Heart right ventricle (tissue), 16 donors: ENCODE measurements at regions not wholly inside any gene's neighbourhood (a gene's known extent, or its start where the extent isn't known, plus 50 kb on each side); places are given as distances from the start of the nearest gene placed in this dataset.

Experiments used
- ATAC-seq, 8 donors: fragments of 200-7000 bp; cut with Tn5 transposase; one replicate each; pipeline ENCODE4 v1.9.1; 2020; ENCODE audit warnings: mild to moderate bottlenecking in 8 of 8, moderate library complexity in 8 of 8, moderate number of reproducible peaks in 1 of 8
- DNase-seq, 2 donors: peaks; one replicate each; pipeline ENCODE4 v3.0.0-alpha.2; 2020
- H3K27ac ChIP-seq, 10 donors: fragments of 200-600 bp; sonication (generic) in 2 of 10; one replicate each; pipeline versions ENCODE4 v1.5.0 to v1.8.0; 2020 to 2022; ENCODE audit warnings: mild to moderate bottlenecking in 3 of 10
- H3K27me3 ChIP-seq, 7 donors: fragments of 200-600 bp; one replicate each; pipeline ENCODE4 v1.8.0; 2021 to 2022; ENCODE audit warnings: mild to moderate bottlenecking in 2 of 7
- H3K36me3 ChIP-seq, 9 donors: fragments of 200-600 bp; sonication (generic) in 1 of 9; one replicate each; pipeline versions ENCODE4 v1.5.0 to v1.8.0; 2020 to 2022; ENCODE audit warnings: mild to moderate bottlenecking in 2 of 9
- H3K4me1 ChIP-seq, 9 donors: fragments of 200-600 bp; sonication (generic) in 1 of 9; one replicate each; pipeline versions ENCODE4 v1.5.0 to v1.8.0; 2020 to 2022; ENCODE audit warnings: mild to moderate bottlenecking in 4 of 9
- H3K4me3 ChIP-seq, 10 donors: fragments of 200-600 bp; sonication (generic) in 2 of 10; one replicate each; pipeline versions ENCODE4 v1.5.0 to v1.8.0; 2020 to 2022; ENCODE audit warnings: mild to moderate bottlenecking in 7 of 10, moderate library complexity in 2 of 10
- H3K9me3 ChIP-seq, 11 donors: fragments of 200-600 bp in 10 of 11; sonication (generic) in 2 of 11; one replicate each; pipeline versions ENCODE4 v1.5.0 to v1.8.0; 2013 to 2022; ENCODE audit warnings: mild to moderate bottlenecking in 2 of 11, control low read depth in 1 of 11, moderate library complexity in 1 of 11
- WGBS, 2 donors: extraction: QIAGEN DNeasy Blood & Tissue Kit; methylation state at CpG; one replicate each; pipeline ENCODE4 v1.1.7; 2013; ENCODE audit warnings: inconsistent platforms in 1 of 2; 5-methylcytosine and 5-hydroxymethylcytosine counted together
- intact Hi-C, 10 donors: fragments of 100-400 bp; cut with DNase I; formaldehyde crosslinking; loops; one replicate each; pipeline versions ENCODE4 v1.11.1 to v1.14.2; 2022
- TF ChIP-seq, protein P1 (sequence below), 9 donors: fragments of 200-600 bp; sonication (generic) in 2 of 9; IDR thresholded peaks; one replicate each; pipeline versions ENCODE4 v1.5.0 to v1.8.0; 2021 to 2022; ENCODE audit warnings: antibody characterized with exemption in 9 of 9, mild to moderate bottlenecking in 5 of 9, moderate library complexity in 1 of 9
- donor health status: Arrhythmogenic right ventricular cardiomyopathy.
- donor health status: ischemic (EF 13 %, LVEDD 7.1; RV severe dilation, severe dysfunction).
- donor health status: healthy with polysubstance abuse.
- donor health status: DM: no; HTN: yes; CAD: no.
- donor health status: DM: no; HTN: no; CAD: no.
- donor health status: ischemic (EF 25% LVEDD 6.9; RV normal size, moderate dysfunction).
- donor health status: ischemic (EF 25% LVEDD 5.7; RV mildly dilated, moderate dysfunction).
- donor health status: healthy.
- donor health status: DM: yes; HTN: yes; CAD: no.
- donor health status: Ischemic cardiomyopathy.
- donor health status: ischemic (EF 35%, LVEDD 5.7; RV mildly dilated, moderate dysfunction).
- donor health status: nonischemic (EF 11% LVEDD 7.7; RV severe dilation, severe dysfunction).
- donor health status: DM: yes; HTN: yes; CAD: no.
- donor health status: PGD.
- donor health status: ischemic (EF 29% LVEDD 5.4; RV normal size, mild dysfunction).
- donor health status: nonischemic (EF 23%, LVEDD 6.1; RV moderate dilation, normal function).

DNA sequence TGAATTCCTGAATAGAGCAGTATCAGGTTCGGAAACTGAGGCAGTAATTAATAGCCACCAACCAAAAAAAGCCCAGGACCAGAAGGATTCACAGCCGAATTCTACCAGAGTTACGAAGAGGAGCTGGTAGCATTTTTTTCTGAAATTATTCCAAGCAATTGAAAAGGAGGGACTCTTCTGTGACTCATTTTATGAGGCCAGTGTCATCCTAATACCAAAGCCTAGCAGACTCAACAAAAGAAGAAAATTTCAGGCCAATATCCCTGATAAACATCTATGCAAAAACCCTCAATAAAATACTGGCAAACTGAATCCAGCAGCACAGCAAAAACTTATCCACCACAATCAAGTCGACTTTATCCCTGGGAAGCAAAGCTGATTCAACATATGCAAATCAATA, 202.3 kb upstream of the SLC16A7 start:
- Histone ChIP-seq H3K27ac (no peak overlapping the region), H3K27me3 (no peaks in the 10 kb centered on the region), H3K4me1 (no peaks in the 10 kb centered on the region), H3K9me3 (peaks cover 0 to 3% (median 0%) of the 10 kb centered on the region in 11 donors), H3K36me3 (no peaks in the 10 kb centered on the region), H3K4me3 (no peak overlapping the region)
- 84 to 90% methylated on average over 4 of the region's 4 CpGs for WGBS, 2 donors
- intact Hi-C loops: no loop called here
- no peak for ATAC-seq
- no peak for DNase-seq
- TF ChIP-seq, protein P1, sequence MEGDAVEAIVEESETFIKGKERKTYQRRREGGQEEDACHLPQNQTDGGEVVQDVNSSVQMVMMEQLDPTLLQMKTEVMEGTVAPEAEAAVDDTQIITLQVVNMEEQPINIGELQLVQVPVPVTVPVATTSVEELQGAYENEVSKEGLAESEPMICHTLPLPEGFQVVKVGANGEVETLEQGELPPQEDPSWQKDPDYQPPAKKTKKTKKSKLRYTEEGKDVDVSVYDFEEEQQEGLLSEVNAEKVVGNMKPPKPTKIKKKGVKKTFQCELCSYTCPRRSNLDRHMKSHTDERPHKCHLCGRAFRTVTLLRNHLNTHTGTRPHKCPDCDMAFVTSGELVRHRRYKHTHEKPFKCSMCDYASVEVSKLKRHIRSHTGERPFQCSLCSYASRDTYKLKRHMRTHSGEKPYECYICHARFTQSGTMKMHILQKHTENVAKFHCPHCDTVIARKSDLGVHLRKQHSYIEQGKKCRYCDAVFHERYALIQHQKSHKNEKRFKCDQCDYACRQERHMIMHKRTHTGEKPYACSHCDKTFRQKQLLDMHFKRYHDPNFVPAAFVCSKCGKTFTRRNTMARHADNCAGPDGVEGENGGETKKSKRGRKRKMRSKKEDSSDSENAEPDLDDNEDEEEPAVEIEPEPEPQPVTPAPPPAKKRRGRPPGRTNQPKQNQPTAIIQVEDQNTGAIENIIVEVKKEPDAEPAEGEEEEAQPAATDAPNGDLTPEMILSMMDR (IDR thresholded peaks at IDR 0.05): no peak

DNA sequence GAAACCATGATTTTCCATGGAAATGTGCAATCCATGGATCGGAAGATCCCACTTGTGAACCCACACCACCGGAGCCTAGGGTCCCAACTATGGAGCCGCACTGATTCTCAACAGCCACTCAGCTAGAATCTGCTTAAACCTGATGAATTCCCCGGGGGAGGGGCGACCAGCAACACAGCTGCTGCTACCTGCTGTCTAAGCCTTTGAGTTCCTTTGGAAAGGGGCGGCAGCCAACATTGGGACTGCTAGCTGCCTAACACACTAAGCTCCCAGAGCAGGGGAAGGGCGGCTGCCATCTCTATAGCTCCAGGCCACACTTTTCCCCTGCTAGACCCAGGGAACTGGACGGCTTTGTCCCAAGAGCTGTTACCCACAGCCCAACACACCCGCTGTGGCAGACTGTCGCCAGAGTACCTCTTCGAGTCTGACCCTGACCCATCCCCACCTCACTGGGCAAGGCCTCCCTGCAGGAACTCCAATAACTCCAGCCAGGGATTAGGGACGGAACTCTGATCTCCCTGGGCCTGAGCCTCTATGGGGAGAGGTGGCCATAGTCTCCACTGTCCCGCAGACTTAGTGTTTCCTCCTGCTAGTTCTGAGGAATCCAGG, 205.8 kb upstream of the SLC16A7 start:
- no peak for ATAC-seq
- WGBS, 2 donors: 92 to 96% methylated on average over 13 of the region's 13 CpGs
- intact Hi-C loops: no loop called here
- DNase-seq: no peak
- Histone ChIP-seq H3K36me3 (no peaks in the 10 kb centered on the region), H3K27me3 (no peaks in the 10 kb centered on the region), H3K4me1 (no peaks in the 10 kb centered on the region), H3K9me3 (peaks cover 0 to 3% (median 0%) of the 10 kb centered on the region in 11 donors), H3K4me3 (no peak overlapping the region), H3K27ac (no peak overlapping the region)
- TF ChIP-seq, protein P1 (IDR thresholded peaks at IDR 0.05): no peak

DNA sequence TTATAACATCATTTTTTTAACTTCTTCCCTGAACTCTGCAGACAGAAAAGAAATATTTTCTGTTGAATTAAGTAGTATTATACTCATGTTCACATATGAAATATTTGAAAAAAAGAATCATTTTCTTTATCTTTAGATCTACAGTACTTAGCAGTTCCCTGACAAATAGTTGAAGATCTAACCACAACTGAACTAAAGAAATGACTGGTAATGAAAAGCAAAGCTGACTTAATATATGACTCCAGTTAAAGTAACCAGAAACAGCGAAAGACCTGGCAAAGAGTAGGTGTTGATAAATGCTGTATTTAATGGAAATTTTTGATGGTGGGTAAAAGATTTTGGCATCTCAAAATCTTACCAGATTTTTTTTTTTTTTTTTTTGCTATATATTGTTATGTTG, 207.1 kb upstream of the SLC16A7 start:
- H3K27ac ChIP-seq: no peak overlapping the region
- DNase-seq (no peak), ATAC-seq (no peak)
- 91 to 92% methylated on average over 1 of the region's 1 CpG for WGBS, 2 donors
- no peaks in the 10 kb centered on the region for H3K9me3 ChIP-seq
- H3K4me3 ChIP-seq: no peak overlapping the region
- intact Hi-C loops: no loop called here
- no peaks in the 10 kb centered on the region for H3K27me3 ChIP-seq
- no peaks in the 10 kb centered on the region for H3K4me1 ChIP-seq
- TF ChIP-seq, protein P1 (IDR thresholded peaks at IDR 0.05): no peak
- no peaks in the 10 kb centered on the region for H3K36me3 ChIP-seq

DNA sequence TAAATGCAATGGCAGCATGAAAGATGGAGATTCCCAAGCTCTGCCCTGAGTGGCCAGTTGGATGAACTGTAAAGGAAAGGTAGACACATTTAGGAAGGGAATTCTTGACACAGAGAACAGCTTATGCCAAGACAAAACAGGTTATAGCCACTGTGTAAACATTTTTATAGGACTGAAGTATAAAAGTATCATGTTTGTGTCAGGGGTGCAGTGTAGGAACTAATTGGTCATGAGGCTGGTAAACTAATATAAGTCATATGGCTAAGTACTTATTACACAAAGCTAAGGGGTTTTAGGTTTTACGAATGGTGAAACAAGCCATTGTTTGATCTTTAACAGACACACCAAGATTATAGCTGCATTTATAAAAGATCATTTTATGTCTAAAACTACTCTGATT, 207.7 kb upstream of the SLC16A7 start:
- ATAC-seq: no peak
- no peak overlapping the region for H3K27ac ChIP-seq
- no peaks in the 10 kb centered on the region for H3K27me3 ChIP-seq
- intact Hi-C loops: no loop called here
- H3K36me3 ChIP-seq: no peaks in the 10 kb centered on the region
- H3K9me3 ChIP-seq: no peaks in the 10 kb centered on the region
- 89 to 90% methylated on average over 1 of the region's 1 CpG for WGBS, 2 donors
- no peak overlapping the region for H3K4me3 ChIP-seq
- no peak for DNase-seq
- H3K4me1 ChIP-seq: peaks cover 0 to 2% (median 0%) of the 10 kb centered on the region in 9 donors
- TF ChIP-seq, protein P1 (IDR thresholded peaks at IDR 0.05): no peak
